PC-3 (cell line): ENCODE measurements at regions not wholly inside any gene's neighbourhood (a gene's known extent, or its start where the extent isn't known, plus 50 kb on each side); places are given as distances from the start of the nearest gene placed in this dataset.

Experiments
- ATAC-seq: fragments of 200-7000 bp; cut with Tn5 transposase; 2 replicates; pipeline ENCODE4 v1.9.1; 2020; ENCODE audit warnings: mild to moderate bottlenecking, moderate library complexity
- BruUV-seq: library from RNA; stranded (reverse); fragments of 400-500 nt; replicated peaks from 2 replicates; lab custom pipeline; 2021; lab: Mats Ljungman, UMichigan
- CTCF ChIA-PET: fragments of 300-600 bp; sonication (Branson Sonifier 250); formaldehyde crosslinking; loops from one replicate; lab custom pipeline; 2022; ENCODE audit warnings: antibody characterized with exemption; lab: Charles Lee
- POLR2A ChIA-PET: fragments of 300-600 bp; sonication (Branson Sonifier 250); formaldehyde crosslinking; loops from one replicate; lab custom pipeline; 2022; ENCODE audit warnings: antibody characterized with exemption; ENCODE audit not compliant: unreplicated experiment; lab: Charles Lee
- DNase-seq: peaks from one replicate; pipeline ENCODE4 v3.0.0-alpha.2; 2015
- H2AFZ ChIP-seq: fragments of 300-600 bp; sonication (generic); 2 replicates; pipeline ENCODE4 v1.6.0; 2016; ENCODE audit warnings: antibody characterized with exemption, low read length
- H3F3A ChIP-seq: fragments of 300-600 bp; sonication (generic); one replicate; pipeline ENCODE4 v1.6.0; 2017; ENCODE audit warnings: antibody characterized with exemption, low read length, control low read depth, mild to moderate bottlenecking; ENCODE audit not compliant: unreplicated experiment
- H3K27ac ChIP-seq: fragments of 300-600 bp; sonication (generic); 2 replicates; pipeline ENCODE4 v1.5.1; 2016; ENCODE audit warnings: mild to moderate bottlenecking, low read length
- H3K27me3 ChIP-seq: fragments of 300-600 bp; sonication (generic); 2 replicates; pipeline ENCODE4 v1.6.1; 2016; ENCODE audit warnings: low read length, mixed read lengths
- H3K36me3 ChIP-seq: fragments of 300-600 bp; sonication (generic); 2 replicates; pipeline ENCODE4 v1.6.1; 2016; ENCODE audit warnings: low read depth, mixed run types, low read length, mixed read lengths
- H3K4me1 ChIP-seq: fragments of 300-600 bp; sonication (generic); 2 replicates; pipeline ENCODE4 v1.5.1; 2016; ENCODE audit warnings: low read length; ENCODE audit not compliant: insufficient read depth
- H3K4me2 ChIP-seq: fragments of 300-600 bp; sonication (generic); 2 replicates; pipeline ENCODE4 v1.6.0; 2016; ENCODE audit warnings: low read length
- H3K4me3 ChIP-seq: fragments of 300-600 bp; sonication (generic); 2 replicates; pipeline ENCODE4 v1.5.1; 2016; ENCODE audit warnings: mild to moderate bottlenecking, low read length, mixed read lengths
- H3K79me2 ChIP-seq: fragments of 300-600 bp; sonication (generic); 2 replicates; pipeline ENCODE4 v1.6.1; 2017; ENCODE audit warnings: low read length, mixed read lengths
- H3K9ac ChIP-seq: fragments of 300-600 bp; sonication (generic); 2 replicates; pipeline ENCODE4 v1.6.0; 2016; ENCODE audit warnings: mild to moderate bottlenecking, low read length
- H3K9me2 ChIP-seq: fragments of 300-600 bp; sonication (generic); replicated peaks from 2 replicates; pipeline ENCODE4 v1.6.1; 2016; ENCODE audit warnings: mixed run types, low read length, mixed read lengths
- H3K9me3 ChIP-seq: fragments of 300-600 bp; sonication (generic); 2 replicates; pipeline ENCODE4 v1.6.1; 2016; ENCODE audit warnings: low read length, mixed read lengths
- H4K20me1 ChIP-seq: fragments of 300-600 bp; sonication (generic); 2 replicates; pipeline ENCODE4 v1.6.1; 2016; ENCODE audit warnings: low read length, mixed read lengths
- CTCF ChIP-seq: fragments of 300-600 bp; sonication (generic); conservative IDR thresholded peaks from 2 replicates; pipeline ENCODE4 v1.5.1; 2017; ENCODE audit warnings: antibody characterized with exemption, low read depth, mild to moderate bottlenecking, low read length
- EZH2 ChIP-seq: fragments of 300-600 bp; sonication (generic); IDR thresholded peaks from one replicate; pipeline ENCODE4 v1.6.1; 2017; ENCODE audit warnings: antibody characterized with exemption, mild to moderate bottlenecking, low read length; ENCODE audit not compliant: unreplicated experiment
- EZH2phosphoT487 ChIP-seq: fragments of 300-600 bp; sonication (generic); IDR thresholded peaks from 2 replicates; pipeline ENCODE4 v1.6.1; 2018; ENCODE audit warnings: mild to moderate bottlenecking, antibody characterized with exemption, low read length, borderline replicate concordance
- intact Hi-C: fragments of 100-400 bp; cut with micrococcal nuclease; formaldehyde crosslinking; loops from 2 replicates; pipeline ENCODE4 v1.9.0; 2023

DNA sequence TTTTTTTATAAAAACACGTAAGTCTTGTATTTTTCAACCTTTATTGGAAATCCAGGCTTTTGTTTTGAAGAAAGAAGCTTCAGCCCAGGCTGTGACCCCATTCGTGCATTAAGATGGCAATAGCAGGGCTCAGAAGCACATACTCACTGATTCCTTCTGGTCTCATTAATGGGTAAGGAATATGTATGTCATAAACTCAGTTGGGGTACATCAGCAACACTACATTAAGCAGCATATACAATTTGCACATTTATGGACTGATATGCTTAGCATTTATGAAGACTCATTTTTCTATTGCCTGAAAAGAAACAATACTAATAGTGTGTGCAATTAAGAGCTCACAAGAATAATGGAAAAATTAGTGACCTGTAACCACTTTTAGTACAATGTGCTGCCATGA lies 945.4 kb upstream of the PRMT6 start:
- ChIA-PET POLR2A (no interaction called here), CTCF (no interaction called here)
- no peaks in the 10 kb centered on the region for H3K4me1 ChIP-seq
- no peaks in the 10 kb centered on the region for H3K9me2 ChIP-seq
- H3K79me2 ChIP-seq = no peaks in the 10 kb centered on the region
- DNase-seq (no peak), ATAC-seq (no peak)
- no peak overlapping the region for H3K4me3 ChIP-seq
- H3K4me2 ChIP-seq = no peak overlapping the region
- H3K27me3 ChIP-seq = no peaks in the 10 kb centered on the region
- no peak overlapping the region for H3K9ac ChIP-seq
- no peaks in the 10 kb centered on the region for H3F3A ChIP-seq
- H3K36me3 ChIP-seq = no peaks in the 10 kb centered on the region
- H4K20me1 ChIP-seq = no peaks in the 10 kb centered on the region
- BruUV-seq = no TSS peak
- H3K27ac ChIP-seq = no peak overlapping the region
- intact Hi-C loops = no loop called here
- no peak overlapping the region for H2AFZ ChIP-seq
- H3K9me3 ChIP-seq = no peaks in the 10 kb centered on the region
- TF ChIP-seq CTCF (no peak), EZH2 (no peak), EZH2phosphoT487 (no peak)

GRCh38 chr1:106113851-106114250 lies 942.6 kb upstream of the PRMT6 start:
- Histone ChIP-seq H3K27me3 (no peaks in the 10 kb centered on the region), H3K4me1 (no peaks in the 10 kb centered on the region), H3K9me3 (no peaks in the 10 kb centered on the region), H4K20me1 (no peaks in the 10 kb centered on the region), H3K79me2 (no peaks in the 10 kb centered on the region), H3F3A (no peaks in the 10 kb centered on the region), H3K27ac (no peak overlapping the region), H3K9me2 (no peaks in the 10 kb centered on the region), H3K9ac (no peak overlapping the region), H3K4me3 (no peak overlapping the region), H3K36me3 (no peaks in the 10 kb centered on the region), H3K4me2 (no peak overlapping the region), H2AFZ (no peak overlapping the region)
- intact Hi-C loops = no loop called here
- BruUV-seq = no TSS peak
- DNase-seq = no peak
- POLR2A ChIA-PET = no interaction called here
- no peak for TF ChIP-seq CTCF
- no peak for ATAC-seq
- CTCF ChIA-PET = no interaction called here

GRCh38 chr1:106120789-106121188 lies 935.7 kb upstream of the PRMT6 start:
- Histone ChIP-seq H3K9ac (no peak overlapping the region), H4K20me1 (no peaks in the 10 kb centered on the region), H3K9me2 (no peaks in the 10 kb centered on the region), H3K4me2 (no peak overlapping the region), H3F3A (no peaks in the 10 kb centered on the region), H3K4me1 (no peaks in the 10 kb centered on the region), H3K79me2 (no peaks in the 10 kb centered on the region), H3K27me3 (no peaks in the 10 kb centered on the region), H3K4me3 (no peak overlapping the region), H3K36me3 (no peaks in the 10 kb centered on the region), H3K27ac (no peak overlapping the region), H3K9me3 (no peaks in the 10 kb centered on the region), H2AFZ (no peak overlapping the region)
- no peak for TF ChIP-seq EZH2
- TF ChIP-seq CTCF = no peak
- DNase-seq (no peak), ATAC-seq (no peak)
- CTCF ChIA-PET = no interaction called here
- BruUV-seq = no TSS peak
- intact Hi-C loops = no loop called here
- POLR2A ChIA-PET = no interaction called here
